Neural cell (in vitro differentiated cells): ENCODE measurements at regions not wholly inside any gene's neighbourhood (a gene's known extent, or its start where the extent isn't known, plus 50 kb on each side); places are given as distances from the start of the nearest gene placed in this dataset.

Experiments
- H2AFZ ChIP-seq: fragments of 200-600, 300-800 bp; sonication (generic), shearing (Covaris generic); 2 replicates; pipeline ENCODE4 v1.6.0; 2014; ENCODE audit warnings: low read depth, mild to moderate bottlenecking, antibody characterized with exemption, low read length, moderate library complexity
- H3F3A ChIP-seq: fragments of 200-600 bp; shearing (Covaris generic); 2 replicates; pipeline ENCODE4 v1.6.1; 2016; ENCODE audit warnings: mild to moderate bottlenecking, moderate library complexity, mixed read lengths, antibody characterized with exemption, low read length; ENCODE audit not compliant: insufficient read depth, poor library complexity, severe bottlenecking
- H3K27ac ChIP-seq: fragments of 200-600, 300-800 bp; sonication (generic), shearing (Covaris generic); 2 replicates; pipeline ENCODE4 v1.5.1; 2014; ENCODE audit warnings: mild to moderate bottlenecking, low read length, moderate library complexity
- H3K27me3 ChIP-seq: fragments of 300-800, 200-600 bp; sonication (generic), shearing (Covaris generic); 2 replicates; pipeline ENCODE4 v1.6.0; 2014; ENCODE audit warnings: mild to moderate bottlenecking, low read depth, low read length, moderate library complexity; ENCODE audit not compliant: insufficient read depth
- H3K36me3 ChIP-seq: fragments of 300-800, 200-600 bp; sonication (generic), shearing (Covaris generic); 2 replicates; pipeline ENCODE4 v1.5.1; 2014; ENCODE audit warnings: mild to moderate bottlenecking, antibody characterized with exemption, low read length, moderate library complexity; ENCODE audit not compliant: insufficient read depth
- H3K4me2 ChIP-seq: fragments of 300-800, 200-600 bp; sonication (generic), shearing (Covaris generic); 2 replicates; pipeline ENCODE4 v1.6.0; 2014; ENCODE audit warnings: mild to moderate bottlenecking, low read length
- H3K4me3 ChIP-seq: fragments of 300-800, 200-600 bp; sonication (generic), shearing (Covaris generic); 2 replicates; pipeline ENCODE4 v1.5.1; 2014; ENCODE audit warnings: mild to moderate bottlenecking, low read length, moderate library complexity
- H3K79me2 ChIP-seq: fragments of 200-600 bp; shearing (Covaris generic); replicated peaks from 2 replicates; pipeline ENCODE4 v1.6.0; 2014; ENCODE audit warnings: mild to moderate bottlenecking, low read length, moderate library complexity; ENCODE audit not compliant: insufficient read depth
- H3K9ac ChIP-seq: fragments of 300-800, 200-600 bp; sonication (generic), shearing (Covaris generic); 2 replicates; pipeline ENCODE4 v1.6.1; 2016; ENCODE audit warnings: mild to moderate bottlenecking, low read length, mixed read lengths
- H3K9me2 ChIP-seq: fragments of 200-600 bp; shearing (Covaris generic); 2 replicates; pipeline ENCODE4 v1.6.1; 2016; ENCODE audit warnings: mild to moderate bottlenecking, low read length, mixed read lengths; ENCODE audit not compliant: insufficient read depth
- H3K9me3 ChIP-seq: fragments of 200-600, 300-800 bp; sonication (generic), shearing (Covaris generic); 2 replicates; pipeline ENCODE4 v1.6.1; 2016; ENCODE audit warnings: mild to moderate bottlenecking, mixed run types, low read length, moderate library complexity, mixed read lengths
- H4K20me1 ChIP-seq: fragments of 200-600 bp; shearing (Covaris generic); 2 replicates; pipeline ENCODE4 v1.6.1; 2016; ENCODE audit warnings: mild to moderate bottlenecking, mixed run types; ENCODE audit not compliant: insufficient read depth
- EP300 ChIP-seq: fragments of 450-650 bp; conservative IDR thresholded peaks from 2 replicates; pipeline ENCODE4 v1.6.1; 2014; ENCODE audit warnings: antibody characterized with exemption, mild to moderate bottlenecking, moderate library complexity; ENCODE audit not compliant: poor library complexity, severe bottlenecking
- EZH2 ChIP-seq: fragments of 200-600, 300-800 bp; shearing (Covaris generic), sonication (generic); IDR thresholded peaks from 2 replicates; pipeline ENCODE4 v1.6.1; 2014; ENCODE audit warnings: antibody characterized with exemption, low read length, borderline replicate concordance, mild to moderate bottlenecking; ENCODE audit not compliant: insufficient read depth, poor library complexity, severe bottlenecking
- MXI1 ChIP-seq: fragments of 450-650 bp; conservative IDR thresholded peaks from 2 replicates; pipeline ENCODE4 v1.6.1; 2014; ENCODE audit warnings: antibody characterized with exemption, mild to moderate bottlenecking; ENCODE audit not compliant: poor library complexity, severe bottlenecking
- POLR2AphosphoS5 ChIP-seq: IDR thresholded peaks from 2 replicates; pipeline ENCODE4 v1.6.1; 2012
- RAD21 ChIP-seq: fragments of 450-650 bp; conservative IDR thresholded peaks from 2 replicates; pipeline ENCODE4 v1.6.1; 2014; ENCODE audit warnings: antibody characterized with exemption, mild to moderate bottlenecking, moderate library complexity
- REST ChIP-seq: IDR thresholded peaks from 2 replicates; pipeline ENCODE4 v1.6.1; 2012; ENCODE audit warnings: borderline replicate concordance
- SMC3 ChIP-seq: fragments of 450-650 bp; conservative IDR thresholded peaks from 2 replicates; pipeline ENCODE4 v1.6.1; 2014; ENCODE audit warnings: antibody characterized with exemption, mild to moderate bottlenecking, moderate library complexity; ENCODE audit not compliant: poor library complexity
- TAF1 ChIP-seq: IDR thresholded peaks from 2 replicates; pipeline ENCODE4 v1.6.1; 2012; ENCODE audit warnings: low read depth
- TF ChIP-seq, protein P1 (sequence below): fragments of 450-650 bp; IDR thresholded peaks from 2 replicates; pipeline ENCODE4 v1.5.1; 2014; ENCODE audit warnings: antibody characterized with exemption, mild to moderate bottlenecking, moderate library complexity; ENCODE audit not compliant: poor library complexity, severe bottlenecking

DNA sequence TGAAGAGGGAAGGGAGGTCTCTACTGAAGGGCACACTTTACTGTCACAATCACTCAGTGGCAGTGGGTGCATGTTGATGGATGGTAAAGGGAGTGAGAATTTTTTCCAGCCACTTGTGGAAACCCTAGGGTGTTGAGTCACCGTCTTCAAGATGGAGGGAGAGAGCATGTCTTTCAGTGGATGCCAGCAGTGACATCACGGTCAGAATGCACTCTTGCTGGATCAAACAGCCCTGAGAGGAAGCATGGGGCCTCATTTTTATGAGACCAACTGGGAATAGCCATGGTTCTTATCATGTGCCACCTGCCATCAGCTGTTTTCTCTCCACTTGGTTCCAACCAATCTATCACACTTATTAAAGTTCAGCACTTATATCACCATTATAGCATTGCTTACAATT is 182.5 kb downstream of the KCNRG start:
- H3K27me3 ChIP-seq, result no peaks in the 10 kb centered on the region
- no peaks in the 10 kb centered on the region for H3K79me2 ChIP-seq

DNA sequence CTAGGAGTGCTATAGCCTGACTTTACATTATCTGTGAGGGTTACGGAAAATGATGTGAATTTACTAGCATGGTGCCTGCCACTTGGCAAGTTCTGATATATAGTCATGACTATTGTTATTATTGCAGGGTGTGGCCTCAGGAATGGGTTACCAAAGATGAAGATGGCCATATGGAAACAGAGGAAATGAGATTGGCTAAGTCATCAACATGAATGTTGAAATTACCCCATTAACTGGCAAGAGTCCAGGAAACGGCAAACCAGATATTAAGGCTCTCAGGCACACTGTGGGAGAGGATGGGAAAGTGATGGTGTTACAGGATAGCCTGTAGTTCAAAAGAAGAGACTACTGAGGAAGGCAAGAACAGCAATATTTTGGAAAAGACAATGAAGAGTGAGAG is 183.3 kb downstream of the KCNRG start:
- Histone ChIP-seq H3K9me2 (no peaks in the 10 kb centered on the region), H3K79me2 (no peaks in the 10 kb centered on the region), H4K20me1 (no peaks in the 10 kb centered on the region), H3K27ac (no peak overlapping the region), H3F3A (no peaks in the 10 kb centered on the region), H3K27me3 (no peaks in the 10 kb centered on the region), H3K9me3 (no peaks in the 10 kb centered on the region), H3K4me3 (no peak overlapping the region), H3K4me2 (no peak overlapping the region), H3K36me3 (no peaks in the 10 kb centered on the region), H2AFZ (no peak overlapping the region), H3K9ac (no peak overlapping the region)
- TF ChIP-seq EZH2 (no peak), POLR2AphosphoS5 (no peak), EP300 (no peak), SMC3 (no peak), TAF1 (no peak), MXI1 (no peak), REST (no peak), RAD21 (no peak)
- TF ChIP-seq, protein P1, sequence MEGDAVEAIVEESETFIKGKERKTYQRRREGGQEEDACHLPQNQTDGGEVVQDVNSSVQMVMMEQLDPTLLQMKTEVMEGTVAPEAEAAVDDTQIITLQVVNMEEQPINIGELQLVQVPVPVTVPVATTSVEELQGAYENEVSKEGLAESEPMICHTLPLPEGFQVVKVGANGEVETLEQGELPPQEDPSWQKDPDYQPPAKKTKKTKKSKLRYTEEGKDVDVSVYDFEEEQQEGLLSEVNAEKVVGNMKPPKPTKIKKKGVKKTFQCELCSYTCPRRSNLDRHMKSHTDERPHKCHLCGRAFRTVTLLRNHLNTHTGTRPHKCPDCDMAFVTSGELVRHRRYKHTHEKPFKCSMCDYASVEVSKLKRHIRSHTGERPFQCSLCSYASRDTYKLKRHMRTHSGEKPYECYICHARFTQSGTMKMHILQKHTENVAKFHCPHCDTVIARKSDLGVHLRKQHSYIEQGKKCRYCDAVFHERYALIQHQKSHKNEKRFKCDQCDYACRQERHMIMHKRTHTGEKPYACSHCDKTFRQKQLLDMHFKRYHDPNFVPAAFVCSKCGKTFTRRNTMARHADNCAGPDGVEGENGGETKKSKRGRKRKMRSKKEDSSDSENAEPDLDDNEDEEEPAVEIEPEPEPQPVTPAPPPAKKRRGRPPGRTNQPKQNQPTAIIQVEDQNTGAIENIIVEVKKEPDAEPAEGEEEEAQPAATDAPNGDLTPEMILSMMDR, result no peak

More for the DNA sequence above, 182.5 kb downstream of the KCNRG start:
- TF ChIP-seq EP300 (no peak), MXI1 (no peak), RAD21 (no peak), EZH2 (no peak), REST (no peak), POLR2AphosphoS5 (no peak), TAF1 (no peak), SMC3 (no peak)
- TF ChIP-seq, protein P1, result no peak
- Histone ChIP-seq H4K20me1 (no peaks in the 10 kb centered on the region), H3K4me2 (no peak overlapping the region), H3K9me2 (no peaks in the 10 kb centered on the region), H3K27ac (no peak overlapping the region), H3F3A (no peaks in the 10 kb centered on the region), H3K9me3 (no peaks in the 10 kb centered on the region), H2AFZ (no peak overlapping the region), H3K9ac (no peak overlapping the region), H3K4me3 (no peak overlapping the region), H3K36me3 (no peaks in the 10 kb centered on the region)
